Epithelial cell of esophagus (primary cell): ENCODE measurements at regions not wholly inside any gene's neighbourhood (a gene's known extent, or its start where the extent isn't known, plus 50 kb on each side); places are given as distances from the start of the nearest gene placed in this dataset.
"Not testable (repeated sequence)": the region's sequence is repeated elsewhere in the genome, so short reads cannot be mapped to it uniquely, and the experiment has no call there.

ENCODE experiments used
- DNase-seq: peaks from one replicate; pipeline ENCODE4 v3.0.0; 2010; ENCODE audit warnings: low read depth
- H3K4me3 ChIP-seq: 2 replicates; pipeline ENCODE4 v1.5.1; 2011; ENCODE audit warnings: mild to moderate bottlenecking, low read length, control low read depth
- TF ChIP-seq, protein P1 (sequence below): IDR thresholded peaks from 2 replicates; pipeline ENCODE4 v1.5.1; 2011; ENCODE audit warnings: low read depth, mild to moderate bottlenecking, low read length, control low read depth, inconsistent platforms; ENCODE audit not compliant: insufficient read depth; ENCODE audit errors: missing control alignments

DNA sequence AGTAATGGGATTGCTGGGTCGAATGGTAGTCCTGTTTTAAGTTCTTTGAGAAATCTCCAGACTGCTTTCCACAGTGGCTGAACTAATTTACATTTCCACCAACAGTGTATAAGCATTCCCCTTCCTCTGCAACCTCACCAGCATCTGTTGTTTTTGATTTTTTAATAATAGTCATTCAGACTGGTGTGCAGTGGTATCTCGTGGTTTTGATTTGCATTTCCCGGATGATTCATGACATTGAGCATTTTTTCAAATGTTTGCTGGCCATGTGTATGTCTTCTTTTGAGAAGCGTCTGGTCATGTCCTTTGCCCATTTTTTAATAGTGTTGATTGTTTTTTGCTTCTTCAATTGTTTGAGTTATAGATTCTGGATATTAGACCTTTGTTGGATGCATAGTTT is 98.0 kb downstream of the MRPL57 start:
- H3K4me3 ChIP-seq, DNase-seq: not testable (repeated sequence)

DNA sequence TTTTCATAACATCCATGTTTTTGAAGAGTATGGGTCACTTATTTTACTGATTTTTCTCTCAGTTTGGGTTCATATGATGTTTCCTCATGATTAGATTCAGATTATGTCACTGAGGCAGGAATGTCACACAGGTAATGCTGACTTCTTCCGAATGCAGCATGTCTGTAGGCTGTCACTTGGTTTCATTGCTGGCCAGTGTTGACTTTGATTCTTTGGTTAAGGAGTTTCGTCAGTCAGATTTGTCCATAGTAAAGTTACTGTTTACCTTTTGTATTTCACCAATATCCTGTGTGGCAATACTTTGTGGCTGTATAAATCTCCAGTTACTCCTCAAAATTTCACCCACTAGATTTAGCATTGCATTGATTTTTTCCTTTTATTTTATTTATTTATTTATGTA is 105.6 kb downstream of the MRPL57 start:
- TF ChIP-seq, protein P1, sequence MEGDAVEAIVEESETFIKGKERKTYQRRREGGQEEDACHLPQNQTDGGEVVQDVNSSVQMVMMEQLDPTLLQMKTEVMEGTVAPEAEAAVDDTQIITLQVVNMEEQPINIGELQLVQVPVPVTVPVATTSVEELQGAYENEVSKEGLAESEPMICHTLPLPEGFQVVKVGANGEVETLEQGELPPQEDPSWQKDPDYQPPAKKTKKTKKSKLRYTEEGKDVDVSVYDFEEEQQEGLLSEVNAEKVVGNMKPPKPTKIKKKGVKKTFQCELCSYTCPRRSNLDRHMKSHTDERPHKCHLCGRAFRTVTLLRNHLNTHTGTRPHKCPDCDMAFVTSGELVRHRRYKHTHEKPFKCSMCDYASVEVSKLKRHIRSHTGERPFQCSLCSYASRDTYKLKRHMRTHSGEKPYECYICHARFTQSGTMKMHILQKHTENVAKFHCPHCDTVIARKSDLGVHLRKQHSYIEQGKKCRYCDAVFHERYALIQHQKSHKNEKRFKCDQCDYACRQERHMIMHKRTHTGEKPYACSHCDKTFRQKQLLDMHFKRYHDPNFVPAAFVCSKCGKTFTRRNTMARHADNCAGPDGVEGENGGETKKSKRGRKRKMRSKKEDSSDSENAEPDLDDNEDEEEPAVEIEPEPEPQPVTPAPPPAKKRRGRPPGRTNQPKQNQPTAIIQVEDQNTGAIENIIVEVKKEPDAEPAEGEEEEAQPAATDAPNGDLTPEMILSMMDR: no peak
- DNase-seq: no peak
- H3K4me3 ChIP-seq: no peak overlapping the region

DNA sequence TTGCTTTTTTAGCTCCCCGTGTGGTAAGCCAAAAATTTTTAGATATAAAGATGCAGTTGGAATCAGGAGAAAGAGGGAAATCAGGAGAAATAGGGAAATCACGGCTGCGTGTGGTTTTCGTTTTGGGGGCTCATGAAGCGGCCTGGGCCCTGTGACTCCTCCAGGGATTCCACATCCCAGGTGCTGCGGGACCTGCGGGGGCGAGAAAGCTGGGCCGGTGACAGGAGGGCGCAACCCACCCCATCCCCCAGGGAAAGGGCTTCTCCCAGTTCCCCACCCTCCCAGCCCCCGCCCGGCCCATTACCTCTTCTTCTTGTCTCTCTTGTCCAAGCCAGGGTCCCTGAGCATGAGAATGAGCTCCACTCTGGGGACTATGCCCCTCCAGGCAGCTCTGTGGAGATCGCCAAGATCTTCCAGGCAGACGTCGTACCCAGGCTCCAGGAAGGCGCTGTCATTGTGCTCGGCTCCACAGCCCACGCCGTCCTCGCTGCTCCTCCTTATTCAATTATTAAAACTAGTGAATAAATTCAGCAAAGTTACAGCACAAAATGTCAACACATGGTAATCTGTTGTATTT is 111.0 kb downstream of the MRPL57 start:
- H3K4me3 ChIP-seq: no peak overlapping the region
- TF ChIP-seq, protein P1: no peak

DNA sequence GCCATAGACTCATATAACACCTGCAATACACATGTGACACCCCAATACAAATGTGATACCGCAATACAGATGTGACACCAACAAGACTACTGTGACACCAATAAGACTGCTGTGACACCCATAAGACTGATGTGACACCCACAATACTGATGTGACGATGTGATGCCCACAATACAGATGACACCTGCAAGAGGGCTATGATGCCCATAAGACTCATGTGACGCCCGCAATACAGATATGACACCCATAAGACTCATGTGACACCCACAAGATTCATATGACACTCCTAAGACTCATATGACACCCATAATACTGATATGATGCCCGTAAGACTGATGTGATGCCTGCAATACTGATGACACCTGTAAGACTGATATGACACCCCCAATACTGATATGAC is 113.0 kb downstream of the MRPL57 start:
- no peak for DNase-seq
- H3K4me3 ChIP-seq: no peak overlapping the region
- TF ChIP-seq, protein P1: no peak

More for the DNA sequence above, 111.0 kb downstream of the MRPL57 start:
- DNase-seq: no peak

DNA sequence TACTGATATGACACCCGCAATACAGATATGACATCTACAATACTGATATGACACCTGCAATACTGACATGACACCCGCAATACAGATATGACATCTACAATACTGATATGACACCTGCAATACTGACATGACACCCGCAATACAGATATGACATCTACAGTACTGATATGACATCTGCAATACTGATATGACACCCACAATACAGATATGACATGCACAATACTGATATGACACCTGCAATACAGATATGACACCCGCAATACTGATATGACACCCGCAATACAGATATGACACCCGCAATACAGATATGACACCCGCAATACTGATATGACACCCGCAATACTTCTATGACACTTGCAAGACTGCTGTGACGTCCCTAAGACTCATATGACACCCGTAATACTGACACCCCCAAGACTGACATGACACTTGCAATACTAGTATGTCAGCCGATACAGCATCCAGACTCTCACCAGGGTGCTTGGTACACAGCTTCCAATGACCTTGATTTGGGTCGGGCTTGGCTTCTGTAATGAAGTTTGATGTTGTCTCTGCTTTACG is 114.1 kb downstream of the MRPL57 start:
- DNase-seq, H3K4me3 ChIP-seq: not testable (repeated sequence)

DNA sequence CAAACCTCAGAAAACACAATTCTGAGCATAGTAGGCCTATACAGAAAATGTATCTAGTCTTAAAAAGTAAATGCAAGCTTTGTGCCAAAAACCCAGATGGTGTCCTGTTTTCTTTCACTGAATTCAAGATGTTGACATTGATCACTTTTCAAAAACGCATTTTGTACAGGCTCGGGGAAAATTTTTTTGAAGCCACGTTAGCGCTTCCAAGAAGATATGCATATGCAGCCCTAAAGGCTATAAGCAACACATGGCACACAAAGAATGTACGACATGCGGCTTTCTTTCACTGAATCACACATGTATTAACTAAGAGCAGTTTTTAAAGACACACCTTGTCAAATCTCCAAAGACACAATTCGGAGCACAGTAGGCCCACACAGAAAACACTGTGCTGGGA is 115.4 kb downstream of the MRPL57 start:
- DNase-seq: no peak
- H3K4me3 ChIP-seq: no peak overlapping the region
- TF ChIP-seq, protein P1: no peak

DNA sequence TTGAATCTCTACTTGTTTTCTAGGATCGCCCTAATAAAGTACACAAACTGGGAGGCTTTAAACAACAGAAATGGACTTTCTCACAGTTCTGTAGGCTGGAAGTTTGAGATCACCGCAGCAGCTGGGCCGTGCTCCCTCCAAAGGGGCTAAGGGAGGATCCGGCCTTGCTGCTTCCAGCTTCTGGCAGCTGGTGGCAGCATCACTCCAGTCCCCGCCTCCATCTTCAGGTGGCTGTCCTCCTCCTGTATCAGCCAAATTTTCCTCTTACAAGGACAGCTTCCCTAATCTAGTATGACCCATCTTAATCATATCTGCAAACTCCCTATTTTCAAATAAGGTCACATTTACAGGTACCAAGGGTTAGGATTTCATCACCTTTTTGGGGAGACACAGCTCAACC is 120.5 kb downstream of the MRPL57 start:
- peak; percentile 52 for DNase-seq
- TF ChIP-seq, protein P1: peak; percentile 69
- not testable (repeated sequence) for H3K4me3 ChIP-seq

DNA sequence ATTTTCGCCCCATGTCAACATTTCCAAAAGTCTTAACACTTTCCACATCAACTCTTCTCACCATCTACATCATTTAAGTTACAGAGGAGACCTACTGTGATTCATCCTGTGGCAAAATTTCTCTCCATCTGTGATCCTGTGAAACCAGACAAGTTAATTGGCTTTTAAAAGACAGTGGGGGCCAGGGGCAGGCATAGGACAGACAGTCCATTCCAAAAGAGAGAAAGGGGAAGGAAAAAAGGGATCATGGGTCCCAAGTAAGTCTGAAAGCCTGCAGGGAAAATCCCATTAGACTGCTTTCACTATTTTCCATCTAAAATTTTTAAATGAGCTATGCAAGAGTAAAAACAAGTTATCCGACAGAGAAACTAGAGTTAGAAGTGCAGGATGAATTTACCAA is 121.0 kb downstream of the MRPL57 start:
- TF ChIP-seq, protein P1: no peak
- peak; percentile 5 for DNase-seq
- H3K4me3 ChIP-seq: no peak overlapping the region
